Activated CD8-positive, alpha-beta memory T cell treated with anti-CD3 and anti-CD28 coated beads, Interleukin-2, amount 50 U/mL, for 24 hours (primary cell): ENCODE measurements at regions not wholly inside any gene's neighbourhood (a gene's known extent, or its start where the extent isn't known, plus 50 kb on each side); places are given as distances from the start of the nearest gene placed in this dataset.
A peak's percentile ranks its signal among the peaks of the same experiment; 100 is the strongest.

ENCODE experiments used
- DNase-seq: peaks from one replicate; pipeline ENCODE4 v3.0.0-alpha.2; 2020; ENCODE audit errors: extremely low read depth

- DNase-seq: peak; percentile 34
These were observed 93.0 kb upstream of the LPP start for GRCh38 chr3:188060840-188061544.

- DNase-seq: no peak
These were observed 91.7 kb upstream of the LPP start for GRCh38 chr3:188062216-188062615.

DNA sequence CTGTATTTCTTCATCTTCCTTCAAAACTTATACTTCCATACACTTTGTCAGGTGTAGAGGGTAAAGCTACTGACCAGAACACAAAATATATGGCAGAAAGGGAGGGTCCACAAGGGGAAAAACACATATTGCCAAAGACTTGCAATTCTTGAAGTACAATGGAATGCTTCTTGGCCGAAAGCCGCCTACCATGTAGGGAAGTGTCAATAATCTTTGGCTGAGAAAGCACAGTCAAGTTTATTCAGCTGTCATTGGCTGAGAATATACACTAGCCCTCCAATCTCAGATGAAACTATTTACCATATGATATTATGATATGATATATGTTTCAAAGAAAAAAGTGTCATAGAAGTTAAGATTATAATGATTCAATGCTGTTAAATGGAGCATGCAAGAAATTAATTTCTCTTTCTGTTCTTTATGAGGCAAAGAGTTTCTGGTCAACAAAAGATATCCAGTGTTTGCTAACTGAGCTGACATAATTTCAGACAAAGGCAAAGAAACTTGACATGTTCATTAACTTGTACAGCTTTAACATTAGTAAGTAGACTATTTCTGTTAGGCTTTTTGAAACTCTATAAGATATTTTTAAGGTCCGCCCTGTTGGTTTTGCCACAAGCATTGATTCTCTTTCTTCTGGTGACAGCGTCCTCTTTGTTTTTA is 89.0 kb upstream of the LPP start:
- DNase-seq: no peak

DNA sequence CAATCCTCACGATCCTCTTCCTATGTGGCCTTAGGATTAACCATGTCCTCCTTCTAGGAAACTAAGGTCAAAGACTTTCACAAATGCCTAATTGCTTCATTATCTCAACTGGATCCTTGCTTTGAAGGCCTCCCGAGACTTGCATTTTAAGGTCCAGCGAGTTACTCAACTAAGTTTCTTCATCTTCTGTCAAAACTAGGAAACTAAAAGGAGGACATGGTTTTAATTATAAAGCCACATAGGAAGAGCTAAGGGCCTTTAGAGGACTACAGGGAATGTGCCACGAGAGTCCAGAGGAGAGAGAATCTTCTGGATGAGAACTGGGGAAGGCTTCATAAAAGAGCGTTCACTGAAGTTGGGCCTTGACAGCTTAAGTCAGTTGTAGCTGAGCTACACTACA is 87.8 kb upstream of the LPP start:
- DNase-seq: no peak

- DNase-seq: no peak
These were observed 86.0 kb upstream of the LPP start for GRCh38 chr3:188067932-188068331.

GRCh38 chr3:188068342-188068741 is 85.6 kb upstream of the LPP start:
- DNase-seq: no peak

DNA sequence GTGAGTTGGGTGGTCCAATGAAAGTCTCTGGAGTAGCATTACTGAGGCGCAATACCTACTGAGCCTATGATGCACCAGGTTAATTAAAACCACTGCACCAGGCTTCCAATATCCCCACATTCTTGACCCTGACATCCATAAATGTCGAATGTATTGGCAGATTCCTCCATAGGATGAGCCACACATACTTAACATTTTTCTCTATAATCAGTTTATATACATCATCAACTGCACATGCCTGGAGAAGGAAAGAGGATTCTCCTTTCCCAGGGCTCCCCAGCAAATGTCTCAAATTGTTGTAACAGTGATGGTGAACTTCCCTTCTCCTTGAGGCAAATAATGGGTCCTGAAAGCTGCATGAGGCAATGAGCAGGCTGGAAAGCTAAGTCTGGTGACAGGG is 82.3 kb upstream of the LPP start:
- DNase-seq: no peak

GRCh38 chr3:188076176-188076575 is 77.8 kb upstream of the LPP start:
- no peak for DNase-seq

- DNase-seq: no peak
These were observed 76.7 kb upstream of the LPP start for GRCh38 chr3:188077160-188077799.

- DNase-seq: no peak
These were observed 73.9 kb upstream of the LPP start for GRCh38 chr3:188080091-188080490.

DNA sequence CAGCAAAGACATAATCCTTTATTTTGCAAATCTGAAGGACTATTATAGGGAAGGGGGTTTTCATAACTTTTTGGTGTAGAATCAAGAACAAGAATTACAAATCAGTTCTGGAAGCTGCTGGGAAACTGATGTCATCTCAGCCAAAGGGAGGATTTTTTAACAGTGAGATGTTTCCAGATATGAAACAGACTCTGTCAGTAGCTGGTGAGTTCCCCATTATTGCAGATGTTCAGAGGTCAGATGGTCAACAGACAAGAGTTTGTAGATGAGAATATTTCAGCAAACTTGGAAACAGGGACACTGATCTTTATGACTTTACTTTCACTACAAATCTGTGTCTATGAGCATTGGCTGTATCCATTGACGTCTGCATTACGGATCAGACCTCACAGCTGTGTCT is 71.9 kb upstream of the LPP start:
- DNase-seq: no peak

DNA sequence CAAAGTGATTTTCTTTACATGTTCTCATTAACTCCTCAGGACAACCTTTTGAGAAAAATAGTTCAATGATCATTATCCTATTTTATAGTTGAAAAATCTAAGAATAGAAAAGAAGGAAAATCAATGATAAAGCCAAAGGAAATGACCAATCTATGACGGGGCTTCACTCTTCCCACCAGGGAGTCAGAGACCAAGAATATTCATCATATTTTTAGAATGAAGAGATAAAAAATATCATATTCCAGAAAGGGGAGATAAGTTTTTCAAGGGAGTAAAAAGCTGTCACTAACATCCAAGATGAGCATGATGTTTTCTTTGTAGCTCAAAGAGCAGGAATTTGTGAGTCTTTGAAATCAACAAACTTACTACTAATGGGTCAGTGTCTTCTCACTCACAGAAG is 71.5 kb upstream of the LPP start:
- DNase-seq: no peak

DNA sequence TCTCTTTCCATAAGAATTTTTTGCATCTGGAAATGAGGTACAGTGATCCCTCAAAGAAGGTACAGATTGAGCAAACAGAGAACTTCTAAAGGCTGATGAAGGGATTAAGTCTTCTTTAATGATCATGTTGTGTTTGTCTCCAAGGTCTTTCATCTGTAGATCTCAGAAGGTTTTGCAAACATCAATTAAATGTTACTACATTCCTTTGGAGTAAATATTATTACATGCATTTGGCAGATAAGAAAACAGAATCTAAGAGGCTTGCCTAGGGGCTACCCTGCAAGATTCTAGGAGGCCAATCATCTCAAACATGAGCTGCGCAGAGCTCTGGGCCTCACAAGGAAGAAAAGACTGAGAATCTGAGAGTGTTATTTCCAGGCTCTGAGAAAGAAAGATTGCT is 70.9 kb upstream of the LPP start:
- no peak for DNase-seq

DNA sequence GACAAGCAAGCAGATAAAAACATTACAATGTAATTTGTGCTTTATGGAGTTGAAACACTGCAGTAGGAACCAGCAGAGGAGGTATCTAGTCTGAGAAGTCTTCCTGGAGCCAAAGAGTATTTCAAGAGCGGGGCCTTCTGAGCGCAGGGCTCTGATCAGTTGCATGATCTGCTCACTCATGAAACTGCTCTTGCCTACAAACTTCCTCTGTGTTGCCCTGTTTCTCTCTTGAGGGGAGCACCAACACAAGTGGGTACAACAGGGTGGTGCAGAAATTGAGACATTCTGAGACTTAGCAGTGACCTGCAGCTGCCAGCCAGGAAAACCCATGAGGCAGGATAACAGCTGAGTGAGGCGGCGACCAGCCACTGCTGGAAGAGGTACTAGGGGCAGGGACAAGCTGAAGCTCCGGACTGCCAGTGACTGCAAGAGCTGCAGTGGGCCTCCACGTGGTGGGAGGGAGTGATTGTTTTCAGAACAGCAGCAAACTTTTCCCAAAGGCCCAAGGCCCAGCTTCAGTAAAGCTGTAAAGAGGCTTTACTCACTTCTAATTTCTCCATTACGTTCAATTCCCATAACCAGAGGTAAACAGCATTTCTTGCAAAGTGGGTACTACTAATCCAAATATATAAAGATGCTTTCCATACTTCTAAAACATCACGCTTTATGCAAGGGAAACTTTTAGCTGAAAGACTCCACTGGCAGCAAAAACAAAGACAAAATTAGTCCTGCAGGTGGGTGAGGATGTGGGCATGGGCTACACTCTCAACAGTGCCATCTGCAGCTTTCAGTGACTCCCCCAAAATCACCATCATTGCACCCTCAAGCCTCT is 69.0 kb upstream of the LPP start:
- no peak for DNase-seq

GRCh38 chr3:188085584-188086560 is 68.1 kb upstream of the LPP start:
- DNase-seq: no peak

DNA sequence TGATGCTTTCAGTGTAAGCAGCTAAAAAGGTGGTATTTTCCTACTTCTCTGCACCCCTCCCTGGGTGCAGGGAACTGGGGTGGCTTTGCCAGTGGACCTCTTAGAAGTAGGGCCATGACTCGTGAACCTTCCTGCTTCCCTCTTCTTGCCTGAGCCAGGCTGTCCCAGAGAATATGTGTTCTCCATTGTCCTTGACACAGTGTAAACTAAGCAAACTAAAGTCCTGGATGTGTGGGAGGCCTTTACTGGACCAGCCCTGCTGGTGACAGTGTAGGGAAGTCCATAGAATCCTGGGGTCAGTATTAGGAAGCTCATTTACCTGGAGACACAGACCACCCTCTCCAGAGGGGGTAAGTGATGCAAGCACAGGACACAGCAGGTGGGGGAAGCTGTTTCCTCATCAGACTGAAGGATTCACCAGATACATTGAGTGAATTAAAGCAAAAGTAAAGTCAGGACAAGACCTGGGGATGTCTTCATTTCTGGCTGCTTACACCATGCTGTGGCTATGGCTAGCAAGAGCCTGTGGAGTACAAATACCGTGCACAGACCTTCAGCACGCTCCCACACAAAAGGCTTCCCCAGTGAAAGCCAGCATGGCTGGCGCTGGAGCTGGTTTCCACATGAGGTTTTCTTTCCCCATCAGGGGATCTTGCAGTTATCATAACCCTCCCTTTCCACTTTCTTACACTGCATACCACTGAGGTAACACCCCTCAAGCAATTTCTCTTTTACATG is 64.8 kb upstream of the LPP start:
- no peak for DNase-seq

GRCh38 chr3:188090620-188091309 is 63.2 kb upstream of the LPP start:
- no peak for DNase-seq

GRCh38 chr3:188091746-188092145 is 62.2 kb upstream of the LPP start:
- DNase-seq: no peak

GRCh38 chr3:188092648-188093047 is 61.3 kb upstream of the LPP start:
- DNase-seq: peak; percentile 36

DNA sequence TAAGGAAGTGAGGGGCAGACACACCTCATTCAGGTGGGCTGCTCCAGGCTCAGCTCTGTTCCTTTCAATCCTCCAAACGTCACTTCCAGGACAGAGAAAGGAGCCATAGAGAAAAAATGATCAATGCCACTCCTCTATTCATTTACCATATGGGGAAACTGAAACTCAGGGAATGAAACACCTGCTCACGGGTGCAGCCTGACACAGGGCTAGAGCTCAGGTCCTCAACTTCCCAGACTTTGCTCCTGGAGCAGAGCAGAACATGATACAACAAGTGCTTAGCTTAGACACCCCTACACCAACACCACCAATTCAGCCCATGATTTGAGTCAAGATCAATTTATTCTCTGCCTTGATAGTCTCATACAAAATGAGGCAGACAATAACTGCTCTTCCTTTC is 58.5 kb upstream of the LPP start:
- no peak for DNase-seq
